ENCODE measurements at regions not wholly inside any gene's neighbourhood (a gene's known extent, or its start where the extent isn't known, plus 50 kb on each side); places are given as distances from the start of the nearest gene placed in this dataset.

GRCh38 chr10:78475437-78475836, 441.8 kb downstream of the RPS24 start:
- H3K27ac ChIP-seq = no peak overlapping the region
- no peak for DNase-seq (ENCODE audit: low read depth, low spot score)

GRCh38 chr10:78476156-78476555, 442.5 kb downstream of the RPS24 start:
- no peak for DNase-seq (ENCODE audit: low read depth, low spot score)

GRCh38 chr10:78476844-78477243, 443.2 kb downstream of the RPS24 start:
- H3K27ac ChIP-seq = no peak overlapping the region
- DNase-seq (ENCODE audit: low read depth, low spot score) = no peak

More at GRCh38 chr10:78476156-78476555, 442.5 kb downstream of the RPS24 start:
- H3K27ac ChIP-seq = no peak overlapping the region

- no peak for DNase-seq (ENCODE audit: low read depth, low spot score)
- H3K27ac ChIP-seq = no peak overlapping the region
These were observed 445.3 kb downstream of the RPS24 start for GRCh38 chr10:78478919-78479318.

- DNase-seq (ENCODE audit: low read depth, low spot score) = no peak
- no peak overlapping the region for H3K27ac ChIP-seq
These were observed 445.8 kb downstream of the RPS24 start for GRCh38 chr10:78479467-78479866.

- no peak for DNase-seq (ENCODE audit: low read depth, low spot score)
- H3K27ac ChIP-seq = no peak overlapping the region
These were observed 448.2 kb downstream of the RPS24 start for GRCh38 chr10:78481842-78482241.

GRCh38 chr10:78483641-78484040, 450.0 kb downstream of the RPS24 start:
- no peak for DNase-seq (ENCODE audit: low read depth, low spot score)
- no peak overlapping the region for H3K27ac ChIP-seq

- no peak overlapping the region for H3K27ac ChIP-seq
- no peak for DNase-seq (ENCODE audit: low read depth, low spot score)
These were observed 455.4 kb downstream of the RPS24 start for GRCh38 chr10:78489034-78489433.

- H3K27ac ChIP-seq = no peak overlapping the region
- no peak for DNase-seq (ENCODE audit: low read depth, low spot score)
These were observed 458.1 kb downstream of the RPS24 start for GRCh38 chr10:78491812-78492211.

GRCh38 chr10:78492424-78492823, 458.8 kb downstream of the RPS24 start:
- no peak for DNase-seq (ENCODE audit: low read depth, low spot score)
- no peak overlapping the region for H3K27ac ChIP-seq

GRCh38 chr10:78494179-78494578, 460.5 kb downstream of the RPS24 start:
- DNase-seq (ENCODE audit: low read depth, low spot score) = no peak
- no peak overlapping the region for H3K27ac ChIP-seq

- no peak overlapping the region for H3K27ac ChIP-seq
- DNase-seq (ENCODE audit: low read depth, low spot score) = no peak
These were observed 468.7 kb downstream of the RPS24 start for GRCh38 chr10:78502210-78502936.

- DNase-seq (ENCODE audit: low read depth, low spot score) = no peak
- H3K27ac ChIP-seq = no peak overlapping the region
These were observed 470.5 kb downstream of the RPS24 start for GRCh38 chr10:78504181-78504580.

- H3K27ac ChIP-seq = no peak overlapping the region
- DNase-seq (ENCODE audit: low read depth, low spot score) = no peak
These were observed 472.0 kb downstream of the RPS24 start for GRCh38 chr10:78505657-78506056.

- no peak overlapping the region for H3K27ac ChIP-seq
- DNase-seq (ENCODE audit: low read depth, low spot score) = no peak
These were observed 473.0 kb downstream of the RPS24 start for GRCh38 chr10:78506614-78507013.

GRCh38 chr10:78507510-78508160, 474.0 kb downstream of the RPS24 start:
- H3K27ac ChIP-seq = no peak overlapping the region
- no peak for DNase-seq (ENCODE audit: low read depth, low spot score)

- DNase-seq (ENCODE audit: low read depth, low spot score) = no peak
- no peak overlapping the region for H3K27ac ChIP-seq
These were observed 475.5 kb downstream of the RPS24 start for GRCh38 chr10:78508955-78509748.

- H3K27ac ChIP-seq = no peak overlapping the region
- DNase-seq (ENCODE audit: low read depth, low spot score) = no peak
These were observed 477.1 kb downstream of the RPS24 start for GRCh38 chr10:78510566-78511323.

- no peak for DNase-seq (ENCODE audit: low read depth, low spot score)
- H3K27ac ChIP-seq = no peak overlapping the region
These were observed 477.9 kb downstream of the RPS24 start for GRCh38 chr10:78511324-78512204.

- H3K27ac ChIP-seq = no peak overlapping the region
- no peak for DNase-seq (ENCODE audit: low read depth, low spot score)
These were observed 478.5 kb downstream of the RPS24 start for GRCh38 chr10:78512205-78512550.
